GM21528 (cell line): ENCODE measurements at regions not wholly inside any gene's neighbourhood (a gene's known extent, or its start where the extent isn't known, plus 50 kb on each side); places are given as distances from the start of the nearest gene placed in this dataset.

ENCODE experiments used
- ATAC-seq: cut with Tn5 transposase; IDR thresholded peaks from one replicate; pipeline ENCODE4 v1.9.1; 2021; ENCODE audit warnings: mild to moderate bottlenecking, moderate library complexity; ENCODE audit not compliant: unreplicated experiment, low FRiP score

GRCh38 chr14:44036248-44036647 is 470.8 kb downstream of the FSCB start:
- no peak for ATAC-seq

- ATAC-seq = no peak
Measured at GRCh38 chr14:44035707-44036106, 471.4 kb downstream of the FSCB start.

- ATAC-seq = no peak
Measured at GRCh38 chr14:44030831-44031383, 476.2 kb downstream of the FSCB start.

GRCh38 chr14:44029933-44030332 is 477.1 kb downstream of the FSCB start:
- no peak for ATAC-seq

GRCh38 chr14:44027397-44027796 is 479.7 kb downstream of the FSCB start:
- ATAC-seq = no peak

- no peak for ATAC-seq
Measured at GRCh38 chr14:44010595-44010994, 496.5 kb downstream of the FSCB start.

- ATAC-seq = no peak
Measured at GRCh38 chr14:44010071-44010470, 497.0 kb downstream of the FSCB start.

GRCh38 chr14:44009642-44010041 is 497.4 kb downstream of the FSCB start:
- ATAC-seq = no peak

- no peak for ATAC-seq
Measured at GRCh38 chr14:43988989-43989388, 518.1 kb downstream of the FSCB start.

GRCh38 chr14:43983721-43984120 is 523.4 kb downstream of the FSCB start:
- ATAC-seq = no peak

- no peak for ATAC-seq
Measured at GRCh38 chr14:43981135-43981768, 525.8 kb downstream of the FSCB start.

- no peak for ATAC-seq
Measured at GRCh38 chr14:43956741-43957140, 550.3 kb downstream of the FSCB start.

GRCh38 chr14:43949400-43949799 is 557.7 kb downstream of the FSCB start:
- no peak for ATAC-seq

- ATAC-seq = no peak
Measured at GRCh38 chr14:43939836-43940235, 567.2 kb downstream of the FSCB start.

- no peak for ATAC-seq
Measured at GRCh38 chr14:43938588-43939281, 568.3 kb downstream of the FSCB start.

- no peak for ATAC-seq
Measured at GRCh38 chr14:43937001-43937400, 570.1 kb downstream of the FSCB start.

GRCh38 chr14:43934102-43934501 is 573.0 kb downstream of the FSCB start:
- no peak for ATAC-seq

- ATAC-seq = no peak
Measured at GRCh38 chr14:43914041-43914693, 592.9 kb downstream of the FSCB start.

- no peak for ATAC-seq
Measured at GRCh38 chr14:43903209-43903608, 603.9 kb downstream of the FSCB start.

GRCh38 chr14:43901911-43902673 is 605.0 kb downstream of the FSCB start:
- no peak for ATAC-seq

GRCh38 chr14:43900173-43900655 is 606.9 kb downstream of the FSCB start:
- ATAC-seq = no peak
